Progenitor cell of endocrine pancreas (in vitro differentiated cells): ENCODE measurements at regions not wholly inside any gene's neighbourhood (a gene's known extent, or its start where the extent isn't known, plus 50 kb on each side); places are given as distances from the start of the nearest gene placed in this dataset.

Experiments used
- DNase-seq: peaks from one replicate; pipeline ENCODE4 v3.0.0; 2021; ENCODE audit warnings: low spot score; ENCODE audit not compliant: unreplicated experiment
- H3K27ac Mint-ChIP-seq: 2 replicates; pipeline ENCODE4 v1.8.0; 2021; ENCODE audit warnings: mild to moderate bottlenecking, moderate library complexity, mixed read lengths
- H3K27me3 Mint-ChIP-seq: 2 replicates; pipeline ENCODE4 v1.8.0; 2021; ENCODE audit warnings: mixed read lengths
- H3K36me3 Mint-ChIP-seq: 2 replicates; pipeline ENCODE4 v1.8.0; 2022; ENCODE audit warnings: mixed read lengths; ENCODE audit not compliant: insufficient read depth
- H3K4me1 Mint-ChIP-seq: 2 replicates; pipeline ENCODE4 v1.8.0; 2021; ENCODE audit warnings: low read depth, mixed read lengths
- H3K4me3 Mint-ChIP-seq: 2 replicates; pipeline ENCODE4 v1.8.0; 2021; ENCODE audit warnings: low read depth, mild to moderate bottlenecking, moderate library complexity, mixed read lengths
- H3K9me3 Mint-ChIP-seq: 2 replicates; pipeline ENCODE4 v1.8.0; 2021; ENCODE audit warnings: low read depth, mixed read lengths
- CTCF ChIP-seq: fragments of 200-600 bp; sonication (generic); IDR thresholded peaks from one replicate; pipeline ENCODE4 v1.5.0; 2021; ENCODE audit warnings: antibody characterized with exemption, mild to moderate bottlenecking; ENCODE audit not compliant: unreplicated experiment

GRCh38 chr11:127443297-127443696, 442.7 kb upstream of the KIRREL3 start:
- Mint-ChIP-seq H3K4me1 (no peaks in the 10 kb centered on the region), H3K4me3 (no peak overlapping the region), H3K36me3 (no peaks in the 10 kb centered on the region), H3K27ac (no peak overlapping the region), H3K27me3 (peaks cover 8% of the 10 kb centered on the region), H3K9me3 (no peaks in the 10 kb centered on the region)
- no peak for TF ChIP-seq CTCF
- DNase-seq: no peak

GRCh38 chr11:127440616-127441015, 440.0 kb upstream of the KIRREL3 start:
- Mint-ChIP-seq H3K27ac (no peak overlapping the region), H3K36me3 (no peaks in the 10 kb centered on the region), H3K9me3 (no peaks in the 10 kb centered on the region), H3K4me1 (no peaks in the 10 kb centered on the region), H3K27me3 (peaks cover 9% of the 10 kb centered on the region), H3K4me3 (no peak overlapping the region)
- TF ChIP-seq CTCF: no peak
- DNase-seq: no peak

GRCh38 chr11:127425281-127425680, 424.7 kb upstream of the KIRREL3 start:
- H3K4me3 Mint-ChIP-seq: no peak overlapping the region
- H3K36me3 Mint-ChIP-seq: no peaks in the 10 kb centered on the region
- no peak for DNase-seq
- H3K4me1 Mint-ChIP-seq: no peaks in the 10 kb centered on the region
- TF ChIP-seq CTCF: no peak
- H3K27ac Mint-ChIP-seq: no peak overlapping the region
- H3K27me3 Mint-ChIP-seq: no peaks in the 10 kb centered on the region
- H3K9me3 Mint-ChIP-seq: peaks cover 3% of the 10 kb centered on the region

- no peak overlapping the region for H3K4me3 Mint-ChIP-seq
- no peak overlapping the region for H3K27ac Mint-ChIP-seq
- no peak for TF ChIP-seq CTCF
- H3K9me3 Mint-ChIP-seq: peaks cover 7% of the 10 kb centered on the region
- H3K36me3 Mint-ChIP-seq: no peaks in the 10 kb centered on the region
- DNase-seq: no peak
- H3K4me1 Mint-ChIP-seq: no peaks in the 10 kb centered on the region
- H3K27me3 Mint-ChIP-seq: no peaks in the 10 kb centered on the region
Measured at GRCh38 chr11:127424661-127425060, 424.1 kb upstream of the KIRREL3 start.

GRCh38 chr11:127420139-127420538, 419.6 kb upstream of the KIRREL3 start:
- H3K36me3 Mint-ChIP-seq: no peaks in the 10 kb centered on the region
- TF ChIP-seq CTCF: peak; percentile 10
- H3K4me3 Mint-ChIP-seq: no peak overlapping the region

More at GRCh38 chr11:127420139-127420538, 419.6 kb upstream of the KIRREL3 start:
- no peak for DNase-seq
- no peak overlapping the region for H3K27ac Mint-ChIP-seq
- H3K27me3 Mint-ChIP-seq: no peaks in the 10 kb centered on the region
- H3K4me1 Mint-ChIP-seq: no peaks in the 10 kb centered on the region
- H3K9me3 Mint-ChIP-seq: peaks cover 14% of the 10 kb centered on the region
